ENCODE measurements at regions not wholly inside any gene's neighbourhood (a gene's known extent, or its start where the extent isn't known, plus 50 kb on each side); places are given as distances from the start of the nearest gene placed in this dataset.

DNA sequence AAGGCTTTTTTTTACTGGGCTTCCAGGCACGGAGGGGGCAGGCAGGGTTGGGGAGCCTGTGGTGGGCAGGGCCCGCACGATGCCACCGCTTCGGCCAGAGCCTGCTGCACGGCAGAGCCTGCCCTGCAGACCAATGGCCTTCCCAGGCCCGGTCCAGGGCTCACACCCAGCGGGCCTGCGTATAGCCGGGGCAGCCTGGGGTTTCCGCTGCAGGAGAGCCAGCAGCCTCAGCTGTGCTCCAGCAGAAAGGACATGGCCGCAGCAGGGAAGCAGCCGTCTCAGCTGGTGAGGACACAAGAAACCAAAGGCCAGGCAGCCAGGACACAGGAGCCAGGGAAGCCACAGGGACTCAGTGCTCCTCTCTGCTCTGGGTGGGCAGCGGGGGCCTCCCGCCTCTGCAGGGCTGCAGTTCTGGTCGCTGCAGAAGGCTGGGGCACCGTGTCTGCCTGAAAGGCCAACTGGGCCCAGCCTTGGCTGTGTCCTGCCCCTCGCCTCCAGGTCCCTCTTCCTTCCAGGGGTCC, 90.6 kb downstream of the TTLL2 start:
- TF ChIP-seq EZH2phosphoT487 (IDR thresholded peaks at IDR 0.05; ENCODE audit: insufficient read depth, low read depth) (no peak), EZH2 (IDR thresholded peaks at IDR 0.05; ENCODE audit: insufficient read depth, poor library complexity, severe bottlenecking) (no peak)

Measured in GM23248 (cell line).